NCI-H748 (cell line): ENCODE measurements at regions not wholly inside any gene's neighbourhood (a gene's known extent, or its start where the extent isn't known, plus 50 kb on each side); places are given as distances from the start of the nearest gene placed in this dataset.
"Not testable (repeated sequence)": the region's sequence is repeated elsewhere in the genome, so short reads cannot be mapped to it uniquely, and the experiment has no call there.

Source experiments
- DNase-seq: peaks from one replicate; lab custom pipeline; 2025; ENCODE audit not compliant: unreplicated experiment; lab: John Stamatoyannopoulos, UW

DNA sequence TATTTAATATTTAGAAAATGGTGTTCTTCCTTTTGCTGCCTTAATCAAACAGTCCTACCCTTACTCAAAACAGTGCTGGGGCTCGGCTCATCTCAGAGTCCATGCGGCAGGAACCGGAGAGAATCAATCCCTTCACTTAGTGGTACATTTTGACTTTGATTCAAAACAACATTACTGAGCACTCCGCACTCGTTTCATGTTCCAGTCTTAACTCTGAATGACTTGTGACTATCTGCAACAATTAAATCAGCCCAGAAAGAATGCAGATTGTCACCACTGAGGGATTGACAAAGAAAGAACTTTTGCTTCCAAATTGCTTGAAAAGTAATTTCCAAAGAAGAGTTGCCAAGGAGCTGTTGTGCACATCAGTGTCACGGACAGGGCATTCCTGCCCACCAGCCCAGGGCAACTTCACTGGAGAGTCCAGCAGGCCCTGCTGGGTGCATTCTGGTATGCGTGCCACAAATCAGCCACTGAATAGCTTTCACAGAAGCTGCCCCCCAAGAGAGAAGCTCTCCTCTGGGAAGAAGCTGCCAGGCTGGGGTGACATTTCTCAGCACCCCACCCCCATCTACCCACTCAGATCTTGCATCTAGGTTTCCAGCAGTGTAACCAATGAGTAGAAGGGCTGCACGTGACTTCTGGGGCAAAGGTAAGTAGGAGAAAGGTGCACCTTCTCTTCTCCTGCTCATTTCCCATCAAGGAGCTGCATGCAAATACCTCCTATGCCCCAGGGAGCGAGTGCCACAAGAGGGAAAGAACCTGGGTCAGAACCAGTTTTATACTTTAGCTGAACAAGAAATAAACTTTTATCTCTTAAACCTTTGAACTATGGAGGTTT, 84.6 kb upstream of the ATP8B1 start:
- no peak for DNase-seq

DNA sequence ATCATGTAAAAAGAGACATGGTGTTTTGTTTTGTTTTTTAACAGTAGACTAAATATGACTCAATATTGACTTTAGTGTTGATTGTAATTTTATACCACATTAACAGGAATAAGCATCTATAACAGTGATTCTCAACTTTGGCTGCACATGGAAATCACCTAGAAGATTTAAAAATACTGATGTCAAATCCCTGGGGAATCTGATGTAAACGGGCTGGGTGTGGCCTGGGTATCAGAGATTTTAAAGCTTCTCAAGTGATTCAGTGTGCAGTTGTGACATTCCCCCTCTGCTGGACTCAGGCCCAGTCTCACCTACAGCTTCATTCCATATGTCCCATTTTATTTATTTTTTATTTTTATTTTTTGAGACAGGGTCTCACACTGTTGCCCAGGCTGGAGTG, 82.8 kb upstream of the ATP8B1 start:
- no peak for DNase-seq

DNA sequence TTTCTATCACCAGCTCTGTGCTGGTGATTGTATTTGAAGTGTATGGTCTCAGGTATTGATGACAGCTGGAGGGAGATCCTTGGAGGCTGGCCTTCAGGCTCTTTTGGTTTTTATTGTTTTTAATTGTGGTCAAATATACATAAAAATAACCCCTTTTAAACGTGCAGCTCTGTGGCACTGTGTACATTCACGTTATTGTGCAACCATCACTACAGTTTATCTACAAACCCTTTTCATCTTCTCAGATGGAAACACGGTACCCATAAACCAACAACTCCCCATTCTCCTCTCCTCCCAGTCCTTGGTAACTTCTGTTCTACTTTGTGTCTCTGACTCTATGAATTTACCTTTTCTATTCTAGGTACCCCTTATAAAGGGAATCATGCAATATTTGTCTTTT, 79.3 kb upstream of the ATP8B1 start:
- no peak for DNase-seq

DNA sequence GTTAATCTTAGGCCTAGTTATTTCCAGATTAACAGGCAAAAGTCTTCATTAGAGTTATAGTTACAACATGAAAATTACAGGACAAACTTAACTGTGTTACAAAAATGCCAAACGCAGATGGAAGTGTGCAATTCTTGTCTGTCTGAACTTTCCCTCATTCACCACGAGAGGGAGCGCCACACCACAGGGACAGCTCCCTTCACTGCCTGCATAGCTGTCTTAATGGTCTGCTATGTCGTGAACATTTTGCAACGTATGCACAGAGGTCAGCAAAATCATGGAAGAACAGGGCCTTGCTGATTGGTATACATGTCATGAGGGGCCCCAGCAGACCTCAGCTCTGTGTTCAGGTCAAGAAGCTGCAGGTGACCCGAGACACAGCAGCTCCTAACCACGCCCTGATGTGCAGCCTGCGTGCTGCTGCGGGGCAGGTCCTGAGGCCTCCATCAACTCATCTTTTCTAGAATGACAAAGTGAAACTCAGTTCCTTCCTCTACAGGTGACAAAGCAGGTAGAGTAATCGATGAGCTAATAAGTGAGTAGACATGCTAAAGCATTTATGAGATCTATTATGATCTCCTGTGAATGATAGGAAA, 78.8 kb upstream of the ATP8B1 start:
- DNase-seq, result peak; percentile 88

DNA sequence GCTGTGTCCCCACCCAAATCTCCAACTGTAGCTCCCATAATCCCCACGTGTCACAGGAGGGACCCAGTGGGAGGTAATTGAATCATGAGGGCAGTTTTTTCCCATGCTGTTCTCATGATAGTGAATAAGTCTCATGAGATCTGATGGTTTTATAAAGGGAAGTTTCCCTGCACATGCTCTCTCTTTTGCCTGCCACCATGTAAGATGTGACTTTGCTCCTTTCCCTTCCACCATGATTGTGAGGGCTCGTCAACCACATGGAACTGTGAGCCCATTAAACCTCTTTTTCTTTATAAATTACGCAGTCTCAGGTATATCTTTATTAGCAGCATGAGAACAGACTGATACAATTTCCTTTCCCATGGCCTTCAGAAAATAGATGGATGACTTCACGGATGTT, 76.8 kb upstream of the ATP8B1 start:
- DNase-seq, result not testable (repeated sequence)

DNA sequence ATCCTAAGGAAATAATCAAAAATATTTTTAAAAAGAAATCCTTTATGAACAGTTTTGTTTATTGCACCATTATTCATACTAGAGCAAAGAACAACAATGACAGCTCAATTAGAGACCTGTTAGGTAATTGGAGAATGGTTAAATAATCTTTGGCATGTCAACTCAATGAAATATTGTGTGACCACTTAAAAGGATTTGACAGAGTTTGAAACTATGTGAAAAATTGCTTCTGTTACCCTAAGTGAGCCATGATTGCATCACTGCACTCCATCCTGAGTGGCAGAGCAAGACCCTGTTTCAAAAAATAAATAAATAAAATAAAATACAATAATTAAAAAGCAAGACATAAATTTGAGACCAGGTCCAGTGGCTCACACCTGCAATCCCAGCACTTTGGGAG, 66.1 kb upstream of the ATP8B1 start:
- no peak for DNase-seq

DNA sequence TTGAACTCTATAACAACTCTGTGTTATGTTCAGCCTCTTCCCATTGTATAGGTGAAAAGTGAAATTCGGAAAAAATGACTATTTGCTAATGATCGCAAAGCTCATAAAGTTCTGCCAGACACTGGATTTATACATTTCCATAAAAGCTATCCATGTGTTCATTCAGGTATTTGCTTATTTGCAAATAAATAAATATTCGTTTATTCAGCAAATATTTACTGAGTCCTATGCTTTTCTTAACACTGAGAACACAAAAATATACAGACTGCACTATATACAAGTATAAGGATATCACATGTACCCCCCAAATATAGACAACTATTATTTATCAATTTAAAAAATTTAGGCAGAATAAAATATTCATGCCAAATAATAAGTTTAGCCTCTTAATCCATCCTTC, 63.2 kb upstream of the ATP8B1 start:
- DNase-seq, result no peak

DNA sequence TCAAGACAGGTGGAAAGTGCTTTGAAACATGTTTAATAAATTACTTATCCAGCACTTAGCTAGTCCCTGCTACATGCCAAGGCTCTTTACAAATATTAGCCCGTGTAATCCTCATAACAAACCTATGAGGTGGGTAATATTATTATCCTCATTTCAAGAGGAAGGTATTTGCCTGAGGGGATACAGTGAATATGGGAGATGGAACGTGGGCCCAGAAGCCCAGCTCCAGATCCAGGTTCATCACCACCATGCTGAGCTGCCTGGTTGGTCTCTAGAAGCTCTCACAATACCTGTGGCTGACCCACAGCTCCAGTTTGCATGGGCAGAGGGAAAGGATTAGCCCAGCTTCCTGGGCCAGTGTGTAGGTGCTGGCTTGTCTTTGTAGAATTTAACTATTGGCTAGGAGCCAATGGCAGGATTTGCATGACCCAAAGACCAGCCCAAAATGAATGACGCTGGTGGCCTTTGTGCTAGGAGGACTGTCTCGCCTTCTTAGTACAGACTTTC, 61.6 kb upstream of the ATP8B1 start:
- no peak for DNase-seq

DNA sequence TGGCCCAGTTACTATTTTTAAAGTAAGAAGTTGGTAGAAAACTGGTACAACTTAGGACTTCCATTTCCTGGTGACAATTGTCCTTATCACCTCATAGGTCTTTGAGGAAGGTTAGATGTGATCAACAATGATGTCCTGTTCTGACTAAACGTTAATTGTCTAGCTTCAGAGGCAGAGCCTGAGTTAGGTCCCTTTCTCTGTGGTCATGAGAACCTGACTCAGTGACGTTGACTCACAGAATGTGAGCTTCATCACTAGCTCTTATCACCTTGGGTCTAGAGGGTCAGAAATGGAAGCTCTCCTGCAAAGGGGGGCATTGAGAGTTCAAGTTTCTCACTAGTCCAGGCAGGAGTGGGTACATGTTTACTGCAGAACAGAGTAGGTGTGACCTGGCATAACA, 60.6 kb upstream of the ATP8B1 start:
- no peak for DNase-seq

DNA sequence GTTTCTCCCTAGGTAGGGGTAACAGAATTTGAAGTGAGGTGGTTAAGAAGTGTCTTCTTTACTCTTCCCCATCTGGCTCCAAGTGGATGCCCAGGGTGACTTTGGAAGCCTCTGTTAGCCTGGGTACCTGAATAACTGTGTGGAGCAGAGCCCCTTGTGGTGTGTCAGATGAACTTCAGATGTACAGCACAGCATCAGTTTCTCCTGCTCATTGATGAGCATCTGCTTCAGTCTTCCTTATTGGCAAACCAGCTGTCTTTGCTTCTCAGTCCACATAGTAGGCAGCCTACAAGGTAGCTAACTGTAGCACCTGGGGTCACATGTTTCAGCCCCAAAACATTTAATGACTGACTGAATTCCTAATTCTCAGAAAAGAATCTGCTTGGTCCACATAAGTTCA, 56.2 kb upstream of the ATP8B1 start:
- peak; percentile 74 for DNase-seq

DNA sequence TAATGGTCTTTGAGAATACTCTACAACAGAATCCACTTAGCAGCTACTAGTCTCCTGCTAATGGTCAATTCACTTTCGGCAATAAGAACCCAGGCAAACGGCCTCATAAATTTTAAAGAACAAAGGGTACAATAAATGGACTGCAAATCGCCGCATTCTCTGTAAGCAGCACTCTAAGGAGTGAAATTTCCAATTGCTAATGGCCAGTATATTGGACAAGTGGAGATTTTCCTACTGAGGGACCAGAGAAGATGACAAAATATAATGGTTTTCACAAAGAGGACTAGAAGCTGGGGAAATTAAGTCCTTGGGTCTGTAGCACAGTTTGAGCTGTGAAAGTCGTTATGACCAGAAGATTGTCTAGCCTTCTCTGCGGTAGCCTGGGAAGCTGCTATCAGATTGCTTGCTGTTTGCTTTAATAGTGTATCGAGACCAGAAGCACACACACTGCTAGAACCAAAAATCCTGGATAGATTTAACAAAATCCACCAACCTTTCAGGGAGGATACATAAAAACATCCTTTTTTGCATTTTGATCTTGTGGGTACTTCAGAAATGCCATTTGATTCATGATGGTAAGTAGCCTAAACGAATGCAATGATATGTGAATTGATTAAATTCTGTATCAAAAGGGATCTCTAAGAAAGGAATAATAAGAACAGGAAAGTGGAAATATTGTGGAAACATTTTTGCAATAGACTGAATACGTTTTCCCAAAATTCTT, 53.6 kb upstream of the ATP8B1 start:
- peak; percentile 99 for DNase-seq

DNA sequence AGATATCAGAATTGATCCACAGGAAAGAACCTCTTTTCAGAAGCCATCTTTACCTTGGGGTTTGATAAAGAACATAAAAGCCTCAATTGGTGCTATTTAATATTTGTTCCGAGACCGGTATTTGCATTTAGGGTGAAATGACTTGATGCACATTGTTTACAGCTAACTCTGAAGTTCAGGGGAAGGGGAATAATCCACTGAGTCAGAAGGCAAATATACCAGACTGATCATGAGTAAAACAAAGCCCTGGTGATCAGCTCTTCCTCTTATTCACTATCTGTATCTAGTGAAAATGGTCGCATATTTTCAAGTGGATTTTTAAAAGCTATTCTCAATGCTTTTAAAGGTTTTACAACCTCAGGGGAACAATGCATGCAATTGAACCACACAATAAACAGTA, 53.0 kb upstream of the ATP8B1 start:
- DNase-seq, result no peak

DNA sequence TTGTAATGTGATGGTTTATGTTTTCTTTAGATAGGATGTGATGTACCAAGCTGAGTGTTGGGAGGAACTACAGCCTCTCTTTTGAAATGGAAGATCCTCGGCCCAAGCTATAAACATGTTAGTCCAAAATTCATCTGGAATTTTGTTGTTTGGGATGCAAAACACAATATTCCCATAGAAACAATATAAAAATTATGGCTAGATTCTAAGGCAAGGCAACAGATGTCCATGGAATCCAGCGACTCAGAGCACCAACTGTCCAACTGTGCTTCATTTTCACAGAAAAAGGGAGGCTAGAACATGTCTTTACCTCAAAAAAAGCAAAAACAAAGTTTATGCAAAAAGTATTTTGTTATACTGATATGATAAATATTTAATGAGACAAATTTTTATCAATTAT, 52.4 kb upstream of the ATP8B1 start:
- peak; percentile 33 for DNase-seq

DNA sequence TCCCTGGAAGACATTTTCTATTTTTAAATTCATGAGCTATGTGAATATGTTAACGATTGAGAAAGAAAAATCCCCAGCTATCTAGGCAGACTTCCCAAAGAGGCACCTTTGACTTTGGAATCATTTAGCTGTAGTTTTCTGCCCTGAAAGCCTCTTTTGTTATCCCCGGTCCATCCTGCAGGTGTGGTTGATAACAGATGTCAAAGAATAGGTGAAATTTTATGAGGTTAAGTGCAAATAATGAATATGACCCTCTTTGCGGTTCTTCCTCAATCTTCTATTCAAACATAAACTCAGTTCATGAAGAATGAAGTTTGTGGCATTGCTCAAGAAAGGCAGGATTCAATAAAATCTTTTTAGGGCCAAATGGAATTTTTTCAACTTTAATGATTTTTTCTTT, 51.6 kb upstream of the ATP8B1 start:
- DNase-seq, result peak; percentile 92

DNA sequence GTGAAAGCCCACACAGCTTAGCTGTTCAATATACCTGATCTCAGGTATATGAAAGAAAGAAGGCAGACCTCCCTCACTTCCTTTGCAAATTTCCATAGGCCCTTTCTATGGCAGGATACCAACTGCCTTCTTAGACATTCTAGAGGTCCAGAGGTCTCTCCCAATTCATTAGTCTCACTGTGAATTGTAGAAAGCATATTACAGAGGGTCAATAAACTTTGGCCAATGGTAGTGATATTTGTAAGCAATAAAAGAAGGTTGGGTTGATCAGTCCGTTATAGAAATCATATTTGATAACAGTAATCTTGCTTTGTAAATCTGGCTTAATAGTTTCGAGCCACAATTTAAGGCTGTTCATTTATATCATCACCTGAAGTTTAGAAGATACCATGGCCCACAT, 50.7 kb upstream of the ATP8B1 start:
- no peak for DNase-seq

DNA sequence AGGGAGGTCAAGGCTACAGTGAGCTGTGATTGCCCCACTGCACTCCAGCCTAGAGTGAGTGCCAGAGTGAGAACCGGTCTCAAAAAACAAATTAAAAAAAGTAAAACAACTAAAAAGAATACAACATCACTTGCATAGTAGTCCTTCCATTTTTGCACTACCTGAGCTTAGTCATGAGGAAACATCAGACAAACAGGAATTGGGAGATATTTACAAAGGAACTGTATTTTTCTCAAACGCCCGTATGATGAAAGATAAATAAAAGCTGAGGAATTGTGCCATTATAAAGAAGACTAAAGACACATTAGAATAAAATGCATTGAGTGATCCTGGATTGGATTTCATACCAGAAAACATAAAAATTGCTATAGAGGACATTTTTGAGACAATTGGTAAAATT, 50.0 kb upstream of the ATP8B1 start:
- no peak for DNase-seq
